Stomach (tissue), 8 donors: ENCODE measurements at regions not wholly inside any gene's neighbourhood (a gene's known extent, or its start where the extent isn't known, plus 50 kb on each side); places are given as distances from the start of the nearest gene placed in this dataset.

Experiments used
- DNase-seq, 2 donors: peaks; one replicate each; pipeline versions ENCODE4 v3.0.0 to v3.0.0-alpha.2; 2013 to 2019
- H3K27ac ChIP-seq, 5 donors: fragments of 200-600 bp in 4 of 5; sonication (generic) in 4 of 5; one replicate each; pipeline ENCODE4 v1.5.1; 2013 to 2019; ENCODE audit warnings: mild to moderate bottlenecking in 1 of 5, moderate library complexity in 1 of 5
- H3K27me3 ChIP-seq, 3 donors: fragments of 200-600 bp; sonication (generic); one replicate each; pipeline ENCODE4 v1.5.1; 2017 to 2019; ENCODE audit warnings: mixed run types in 1 of 3
- H3K36me3 ChIP-seq, 4 donors: fragments of 200-600 bp; sonication (generic); 1 replicate in 3 of 4; 2 replicates in 1 of 4; pipeline ENCODE4 v1.5.1; 2016 to 2019
- H3K4me1 ChIP-seq, 4 donors: fragments of 200-600 bp; sonication (generic); one replicate each; pipeline ENCODE4 v1.5.1; 2016 to 2019
- H3K4me3 ChIP-seq, 4 donors: fragments of 200-600 bp; sonication (generic) in 3 of 4; one replicate each; pipeline ENCODE4 v1.5.1; 2016 to 2019; ENCODE audit warnings: mild to moderate bottlenecking in 1 of 4
- H3K9me3 ChIP-seq, 4 donors: fragments of 200-600 bp; sonication (generic); one replicate each; pipeline ENCODE4 v1.5.1; 2016 to 2019
- EP300 ChIP-seq: sonication (generic); formaldehyde crosslinking; IDR thresholded peaks from one replicate; pipeline ENCODE4 v1.6.1; 2017; ENCODE audit warnings: antibody characterized with exemption
- POLR2A ChIP-seq, 4 donors: fragments of 450-650 bp; IDR thresholded peaks; one replicate each; pipeline ENCODE4 v1.6.1; 2016; ENCODE audit warnings: antibody characterized with exemption in 4 of 4, control low read depth in 2 of 4, mild to moderate bottlenecking in 1 of 4, moderate library complexity in 1 of 4
- POLR2AphosphoS5 ChIP-seq, 3 donors: sonication (generic); formaldehyde crosslinking; IDR thresholded peaks; one replicate each; pipeline ENCODE4 v1.6.1; 2016; ENCODE audit warnings: antibody characterized with exemption in 3 of 3
- WGBS, 5 donors: extraction: QIAGEN DNeasy Blood & Tissue Kit in 3 of 5; methylation state at CpG; one replicate each; pipeline versions ENCODE4 v1.1.5 to v1.1.7; 2013 to 2018; 5-methylcytosine and 5-hydroxymethylcytosine counted together
- intact Hi-C: fragments of 100-400 bp; cut with DNase I; formaldehyde crosslinking; loops from one replicate; pipeline ENCODE4 v1.15.1; 2023; ENCODE audit warnings: low total_unique reads
- TF ChIP-seq, protein P1 (sequence below), 7 experiments: fragments of 450-650 bp in 4 of 7; fragments of 200-600 bp in 3 of 7; sonication (generic) in 3 of 7; IDR thresholded peaks; one replicate each; pipeline ENCODE4 v1.5.1; 2016 to 2019; ENCODE audit warnings: antibody characterized with exemption in 7 of 7, control low read depth in 2 of 7, mild to moderate bottlenecking in 1 of 7
- donor health status: healthy with polysubstance abuse.
- donor health status: Bipolar disorder and iron deficiency.
- donor health status: healthy.

- Histone ChIP-seq H3K4me1 (no peaks in the 10 kb centered on the region), H3K4me3 (no peak overlapping the region), H3K36me3 (no peaks in the 10 kb centered on the region), H3K27me3 (no peaks in the 10 kb centered on the region), H3K27ac (no peak overlapping the region), H3K9me3 (no peaks in the 10 kb centered on the region)
- no peak for DNase-seq
- intact Hi-C loops = no loop called here
- WGBS, 5 donors = 20 to 65% (median 57%) methylated on average over 1 of the region's 1 CpG; no CpG with 5 or more reads in 2 of the 5 donors
- TF ChIP-seq, protein P1, sequence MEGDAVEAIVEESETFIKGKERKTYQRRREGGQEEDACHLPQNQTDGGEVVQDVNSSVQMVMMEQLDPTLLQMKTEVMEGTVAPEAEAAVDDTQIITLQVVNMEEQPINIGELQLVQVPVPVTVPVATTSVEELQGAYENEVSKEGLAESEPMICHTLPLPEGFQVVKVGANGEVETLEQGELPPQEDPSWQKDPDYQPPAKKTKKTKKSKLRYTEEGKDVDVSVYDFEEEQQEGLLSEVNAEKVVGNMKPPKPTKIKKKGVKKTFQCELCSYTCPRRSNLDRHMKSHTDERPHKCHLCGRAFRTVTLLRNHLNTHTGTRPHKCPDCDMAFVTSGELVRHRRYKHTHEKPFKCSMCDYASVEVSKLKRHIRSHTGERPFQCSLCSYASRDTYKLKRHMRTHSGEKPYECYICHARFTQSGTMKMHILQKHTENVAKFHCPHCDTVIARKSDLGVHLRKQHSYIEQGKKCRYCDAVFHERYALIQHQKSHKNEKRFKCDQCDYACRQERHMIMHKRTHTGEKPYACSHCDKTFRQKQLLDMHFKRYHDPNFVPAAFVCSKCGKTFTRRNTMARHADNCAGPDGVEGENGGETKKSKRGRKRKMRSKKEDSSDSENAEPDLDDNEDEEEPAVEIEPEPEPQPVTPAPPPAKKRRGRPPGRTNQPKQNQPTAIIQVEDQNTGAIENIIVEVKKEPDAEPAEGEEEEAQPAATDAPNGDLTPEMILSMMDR (IDR thresholded peaks at IDR 0.05) = no peak
- TF ChIP-seq POLR2AphosphoS5 (IDR thresholded peaks at IDR 0.05) (no peak), POLR2A (IDR thresholded peaks at IDR 0.05) (no peak), EP300 (no peak)
These were observed 318.9 kb upstream of the TSPY4 start for GRCh38 chrY:9018401-9018800.

DNA sequence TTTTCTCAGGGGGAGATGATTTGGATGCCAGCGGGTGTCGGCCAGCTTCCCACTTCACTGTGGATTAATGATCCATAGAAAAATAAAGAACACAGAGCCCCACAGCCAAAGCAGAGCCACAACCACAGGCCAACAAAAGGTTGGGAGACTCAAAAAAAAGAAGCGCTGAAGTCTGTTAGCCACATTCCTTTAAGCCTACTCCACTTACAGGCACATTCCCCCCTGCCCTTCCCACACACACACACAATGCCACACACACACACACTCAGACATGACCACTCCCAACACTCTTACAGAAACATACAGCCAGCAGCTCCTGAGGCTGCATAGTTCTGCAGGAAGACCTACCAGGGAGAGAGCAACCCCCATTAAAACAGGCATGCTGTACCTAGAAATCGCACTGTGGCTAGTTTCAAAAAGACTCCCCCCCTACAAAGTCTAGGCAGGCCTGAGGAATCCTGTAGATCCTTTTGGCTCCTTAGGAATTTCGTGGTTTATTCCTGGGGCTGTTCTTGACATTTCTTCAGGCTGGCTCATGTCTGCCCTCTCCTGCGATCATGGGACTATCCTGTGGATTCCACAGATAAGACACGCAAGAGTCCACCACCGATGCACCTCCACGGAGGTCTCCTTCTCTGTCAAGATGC, 309.4 kb upstream of the TSPY4 start:
- H3K9me3 ChIP-seq = no peaks in the 10 kb centered on the region
- WGBS, 5 donors = 72 to 80% (median 76%) methylated on average over 8 to 9 of the region's 9 CpGs; no CpG with 5 or more reads in 2 of the 5 donors
- H3K27me3 ChIP-seq = no peaks in the 10 kb centered on the region
- no peaks in the 10 kb centered on the region for H3K36me3 ChIP-seq
- H3K4me1 ChIP-seq = no peaks in the 10 kb centered on the region
- TF ChIP-seq, protein P1 (IDR thresholded peaks at IDR 0.05) = no peak
- no peak for TF ChIP-seq POLR2A (IDR thresholded peaks at IDR 0.05)
- no peak for TF ChIP-seq EP300
- TF ChIP-seq POLR2AphosphoS5 (IDR thresholded peaks at IDR 0.05) = no peak
- H3K4me3 ChIP-seq = no peak overlapping the region
- intact Hi-C loops = no loop called here
- DNase-seq = no peak
- H3K27ac ChIP-seq = no peak overlapping the region

DNA sequence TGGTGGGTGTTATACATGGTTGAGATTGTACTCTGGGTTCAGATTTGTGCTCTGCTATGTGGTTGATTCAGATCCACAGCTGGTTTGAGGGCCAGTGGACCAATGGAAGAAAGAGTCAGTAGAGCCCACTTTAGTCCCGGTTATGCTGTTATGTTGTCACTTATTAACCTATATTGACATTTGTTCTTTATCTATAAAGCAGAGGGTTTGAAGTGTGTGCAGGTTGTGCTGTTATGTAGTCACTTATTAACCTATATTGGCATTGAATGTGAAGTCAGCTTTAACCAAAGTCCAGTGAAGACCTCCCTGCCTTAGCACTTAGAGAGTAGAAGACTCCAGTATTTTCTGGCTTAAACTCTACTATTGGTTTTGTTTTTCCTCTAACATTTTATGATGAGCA, 307.3 kb upstream of the TSPY4 start:
- Histone ChIP-seq H3K27ac (no peak overlapping the region), H3K27me3 (no peaks in the 10 kb centered on the region), H3K9me3 (no peaks in the 10 kb centered on the region), H3K4me3 (no peak overlapping the region), H3K4me1 (no peaks in the 10 kb centered on the region), H3K36me3 (no peaks in the 10 kb centered on the region)
- TF ChIP-seq POLR2A (IDR thresholded peaks at IDR 0.05) (no peak), EP300 (no peak), POLR2AphosphoS5 (IDR thresholded peaks at IDR 0.05) (no peak)
- TF ChIP-seq, protein P1 (IDR thresholded peaks at IDR 0.05) = no peak
- DNase-seq = no peak
- 26 to 67% (median 54%) methylated on average over 1 of the region's 1 CpG; no CpG with 5 or more reads in 2 of the 5 donors for WGBS, 5 donors
- intact Hi-C loops = no loop called here

DNA sequence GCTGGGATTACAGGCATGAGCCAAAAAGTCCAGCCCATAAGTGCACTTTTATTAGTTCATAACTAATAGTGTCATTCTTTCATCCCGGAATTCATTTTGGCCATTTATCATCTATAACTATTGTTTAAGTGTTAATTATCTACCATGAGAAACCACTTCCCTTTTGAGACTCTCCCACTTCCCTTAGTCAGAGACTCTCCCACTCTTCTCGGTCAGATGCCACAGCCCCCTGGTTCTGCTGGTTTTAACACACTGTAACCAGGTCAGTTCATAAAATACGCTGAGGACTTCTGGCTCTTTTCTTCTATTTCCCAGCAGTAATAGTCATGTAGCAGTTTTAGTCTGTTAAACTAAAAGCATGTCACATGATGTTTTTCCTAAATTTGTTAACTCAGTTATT, 303.0 kb upstream of the TSPY4 start:
- intact Hi-C loops = no loop called here
- no peaks in the 10 kb centered on the region for H3K27me3 ChIP-seq
- DNase-seq = no peak
- no peak overlapping the region for H3K4me3 ChIP-seq
- WGBS, 5 donors = 40 to 53% (median 45%) methylated on average over 3 of the region's 3 CpGs; no CpG with 5 or more reads in 2 of the 5 donors
- TF ChIP-seq EP300 = no peak
- TF ChIP-seq POLR2AphosphoS5 (IDR thresholded peaks at IDR 0.05) = no peak
- TF ChIP-seq, protein P1 (IDR thresholded peaks at IDR 0.05) = no peak
- no peak for TF ChIP-seq POLR2A (IDR thresholded peaks at IDR 0.05)
- H3K27ac ChIP-seq = no peak overlapping the region
- no peaks in the 10 kb centered on the region for H3K36me3 ChIP-seq
- H3K4me1 ChIP-seq = no peaks in the 10 kb centered on the region
- no peaks in the 10 kb centered on the region for H3K9me3 ChIP-seq
